Stimulated activated naive CD8-positive, alpha-beta T cell treated with anti-CD3 and anti-CD28 coated beads, Interleukin-15, Interleukin-2, amounts not matched to agents 100 ng/mL and 50 ng/mL, for 24 hours (primary cell): ENCODE measurements at regions not wholly inside any gene's neighbourhood (a gene's known extent, or its start where the extent isn't known, plus 50 kb on each side); places are given as distances from the start of the nearest gene placed in this dataset.

Experiments
- H3K27ac Mint-ChIP-seq: one replicate; pipeline ENCODE4 v1.8.0; 2021; ENCODE audit warnings: mild to moderate bottlenecking, mixed read lengths
- H3K27me3 Mint-ChIP-seq: one replicate; pipeline ENCODE4 v1.8.0; 2021; ENCODE audit warnings: mixed read lengths
- H3K36me3 Mint-ChIP-seq: one replicate; pipeline ENCODE4 v1.8.0; 2021; ENCODE audit warnings: low read depth, mixed read lengths
- H3K4me1 Mint-ChIP-seq: one replicate; pipeline ENCODE4 v1.8.0; 2021; ENCODE audit warnings: low read depth, mixed read lengths
- H3K4me3 Mint-ChIP-seq: one replicate; pipeline ENCODE4 v1.8.0; 2021; ENCODE audit warnings: mild to moderate bottlenecking, mixed read lengths
- H3K9me3 Mint-ChIP-seq: one replicate; pipeline ENCODE4 v1.8.0; 2021; ENCODE audit warnings: mixed read lengths

DNA sequence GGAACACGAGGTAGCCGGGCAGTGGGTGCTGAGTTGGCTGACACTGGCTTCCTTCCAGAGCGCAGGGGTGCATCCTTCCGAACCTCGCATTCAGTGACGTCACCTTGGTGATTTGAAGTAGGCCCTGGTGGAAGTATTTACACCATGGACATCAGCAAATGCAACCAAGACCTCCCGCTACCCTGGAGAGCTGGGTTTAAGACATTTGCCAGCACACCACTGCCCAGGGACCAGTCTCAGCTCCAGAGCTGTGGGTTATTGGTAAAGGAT is 106.4 kb upstream of the GPR26 start:
- Mint-ChIP-seq H3K36me3 (no peaks in the 10 kb centered on the region), H3K27ac (no peak overlapping the region), H3K9me3 (no peaks in the 10 kb centered on the region), H3K4me1 (no peaks in the 10 kb centered on the region), H3K4me3 (no peak overlapping the region), H3K27me3 (peaks cover 4% of the 10 kb centered on the region)

DNA sequence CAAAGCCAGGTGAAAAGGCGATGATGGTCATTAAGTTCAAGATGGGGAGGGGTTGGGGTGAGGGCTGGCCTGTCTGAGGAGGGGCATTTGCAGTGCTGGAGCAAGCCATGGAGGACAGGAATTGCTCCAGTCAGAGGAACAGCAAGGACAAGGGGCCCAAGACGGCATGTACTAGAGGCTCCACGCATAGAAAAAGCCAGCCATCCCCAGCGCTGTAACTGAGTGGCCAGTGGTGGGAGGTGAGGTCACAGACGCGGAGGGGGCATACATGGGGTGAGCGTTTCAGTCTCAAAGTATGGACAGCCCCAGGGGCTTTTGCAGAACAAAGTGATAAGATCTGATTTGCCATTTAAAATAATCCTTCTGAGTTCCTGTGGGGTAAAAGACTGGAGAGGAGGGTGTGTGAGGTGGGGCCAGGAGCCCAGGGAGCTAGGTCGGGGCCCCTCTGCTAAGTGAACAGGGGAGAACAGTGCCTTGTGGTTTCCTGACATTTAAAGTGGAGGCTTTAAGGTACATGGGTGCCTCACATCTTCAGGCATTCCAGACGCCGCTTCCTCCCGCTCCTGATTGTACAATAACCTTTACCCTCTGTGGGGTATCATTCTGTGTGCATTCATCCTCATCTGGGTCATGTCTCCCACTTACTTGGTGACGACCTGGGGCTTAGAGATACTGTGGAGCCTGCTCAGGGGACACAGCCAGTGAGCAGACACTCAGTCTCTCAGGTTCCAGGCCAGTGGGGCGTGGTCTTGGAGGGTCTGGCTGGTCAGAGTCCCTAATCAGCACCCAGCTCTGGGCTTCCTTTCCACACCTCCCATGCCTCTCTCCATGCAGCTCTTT is 105.6 kb upstream of the GPR26 start:
- H3K27me3 Mint-ChIP-seq: peaks cover 4% of the 10 kb centered on the region
- H3K36me3 Mint-ChIP-seq: no peaks in the 10 kb centered on the region
- no peak overlapping the region for H3K4me3 Mint-ChIP-seq
- no peaks in the 10 kb centered on the region for H3K4me1 Mint-ChIP-seq
- no peak overlapping the region for H3K27ac Mint-ChIP-seq
- H3K9me3 Mint-ChIP-seq: no peaks in the 10 kb centered on the region

DNA sequence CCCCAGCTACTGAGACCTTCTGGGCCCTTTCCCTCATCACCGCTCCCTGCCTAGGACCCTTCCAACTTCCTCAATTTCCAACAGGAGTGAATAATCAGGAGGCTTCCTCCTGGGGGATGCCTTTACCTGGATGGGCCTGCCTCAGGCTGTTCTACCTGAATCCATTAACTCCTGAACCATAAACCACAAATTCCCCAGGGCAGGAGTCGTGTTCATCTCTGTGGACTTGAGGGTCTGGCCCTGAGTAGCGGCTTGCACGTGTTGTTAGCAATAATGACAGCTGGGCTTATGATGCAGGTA is 105.1 kb upstream of the GPR26 start:
- Mint-ChIP-seq H3K4me3 (no peak overlapping the region), H3K4me1 (no peaks in the 10 kb centered on the region), H3K36me3 (no peaks in the 10 kb centered on the region), H3K27me3 (no peaks in the 10 kb centered on the region), H3K27ac (no peak overlapping the region), H3K9me3 (no peaks in the 10 kb centered on the region)

DNA sequence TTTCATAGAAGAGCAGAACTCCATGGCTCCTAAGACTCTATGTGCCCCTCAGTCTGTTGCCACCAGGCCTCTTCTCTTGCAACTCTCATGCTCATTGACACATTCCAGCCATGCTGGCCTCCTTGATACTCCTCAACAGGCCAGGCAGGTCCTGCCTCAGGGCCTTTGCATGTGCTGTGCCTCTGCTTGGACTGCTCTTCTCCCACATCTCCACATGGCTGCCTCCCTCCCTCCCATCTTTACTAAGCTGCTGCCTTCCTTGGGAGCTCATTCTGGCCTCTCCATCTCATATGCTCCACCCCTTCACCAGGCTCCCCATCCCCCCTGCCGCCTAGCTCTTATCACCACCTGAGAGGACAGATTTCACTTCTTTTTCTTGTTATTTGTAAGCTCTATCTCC is 103.8 kb upstream of the GPR26 start:
- Mint-ChIP-seq H3K4me1 (no peaks in the 10 kb centered on the region), H3K9me3 (no peaks in the 10 kb centered on the region), H3K27ac (no peak overlapping the region), H3K36me3 (no peaks in the 10 kb centered on the region), H3K27me3 (peaks cover 3% of the 10 kb centered on the region), H3K4me3 (no peak overlapping the region)

DNA sequence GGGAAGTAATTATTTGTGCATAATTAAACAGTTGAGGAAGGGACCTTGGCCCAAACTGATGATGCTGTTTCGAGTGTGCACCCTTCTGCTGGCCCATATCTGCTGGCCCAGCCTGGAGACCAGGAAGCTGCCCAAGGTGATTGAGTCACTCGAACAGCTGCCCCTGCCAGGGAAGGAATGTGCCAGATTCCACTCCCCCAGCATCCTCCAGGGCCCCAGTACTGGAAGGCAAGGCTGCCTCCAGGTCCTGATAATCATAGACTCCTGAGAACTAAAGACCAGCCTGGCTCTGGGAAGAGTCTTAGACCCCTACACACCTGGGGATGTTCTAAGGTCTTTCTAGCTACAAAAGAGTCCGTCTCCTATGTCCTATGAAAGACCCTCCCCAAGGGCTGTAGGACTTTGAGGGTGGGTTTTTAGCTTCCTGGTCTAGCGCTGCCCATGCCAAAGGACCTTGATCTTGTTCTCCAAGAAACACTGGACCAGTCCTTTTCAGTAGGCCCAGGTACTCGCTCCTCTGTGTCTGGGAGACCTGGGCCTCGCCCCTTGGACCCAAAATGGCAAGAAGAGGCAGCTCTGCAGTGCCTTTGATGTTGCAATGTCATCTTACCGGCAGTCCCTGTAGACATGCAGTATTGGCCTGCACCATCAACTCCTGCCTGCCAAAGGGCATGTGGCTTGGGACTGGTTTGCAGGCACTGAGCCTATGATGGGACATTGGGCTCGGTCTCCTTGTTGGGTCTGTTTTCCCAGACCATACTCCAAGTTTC is 103.2 kb upstream of the GPR26 start:
- Mint-ChIP-seq H3K27me3 (peaks cover 3% of the 10 kb centered on the region), H3K27ac (no peak overlapping the region), H3K4me1 (no peaks in the 10 kb centered on the region), H3K36me3 (no peaks in the 10 kb centered on the region), H3K4me3 (no peak overlapping the region), H3K9me3 (no peaks in the 10 kb centered on the region)

DNA sequence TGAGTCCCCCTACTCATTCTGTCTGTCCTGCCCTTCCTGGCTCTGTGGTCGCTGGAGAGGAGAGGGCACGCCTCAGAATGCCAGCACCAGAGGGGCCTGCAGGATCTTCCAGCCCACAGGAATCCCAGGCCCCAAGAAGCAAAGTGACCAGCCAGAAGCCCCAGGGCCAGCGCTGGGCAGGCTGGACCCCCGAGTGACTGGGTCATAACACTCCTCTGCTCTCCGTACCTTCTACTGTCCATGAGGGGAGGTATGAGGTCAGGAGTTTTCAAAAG is 102.6 kb upstream of the GPR26 start:
- no peak overlapping the region for H3K4me3 Mint-ChIP-seq
- no peaks in the 10 kb centered on the region for H3K4me1 Mint-ChIP-seq
- no peaks in the 10 kb centered on the region for H3K36me3 Mint-ChIP-seq

DNA sequence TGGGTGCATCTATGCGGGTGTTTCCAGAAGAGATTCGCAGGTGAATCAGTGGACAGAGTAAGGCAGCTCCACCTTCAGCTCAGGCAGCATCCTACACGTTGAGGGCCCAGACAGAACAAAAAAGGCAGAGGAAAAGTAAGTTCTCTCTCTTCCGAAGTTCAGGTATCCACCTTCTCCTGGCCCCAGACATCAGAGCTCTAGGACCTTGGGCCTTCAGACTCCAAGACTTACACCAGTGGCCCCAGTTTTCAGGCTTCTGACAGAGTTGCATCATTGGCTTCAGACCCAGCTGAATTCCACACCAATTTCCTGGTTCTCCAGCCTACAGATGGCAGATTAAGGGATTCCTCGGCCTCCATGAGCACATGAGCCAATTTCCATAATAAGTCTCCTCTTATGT is 102.2 kb upstream of the GPR26 start:
- no peaks in the 10 kb centered on the region for H3K9me3 Mint-ChIP-seq
- H3K4me3 Mint-ChIP-seq: no peak overlapping the region
- H3K4me1 Mint-ChIP-seq: no peaks in the 10 kb centered on the region
- peaks cover 12% of the 10 kb centered on the region for H3K27me3 Mint-ChIP-seq
- no peak overlapping the region for H3K27ac Mint-ChIP-seq
- no peaks in the 10 kb centered on the region for H3K36me3 Mint-ChIP-seq

More for the DNA sequence above, 102.6 kb upstream of the GPR26 start:
- Mint-ChIP-seq H3K9me3 (no peaks in the 10 kb centered on the region), H3K27me3 (peaks cover 7% of the 10 kb centered on the region), H3K27ac (no peak overlapping the region)

DNA sequence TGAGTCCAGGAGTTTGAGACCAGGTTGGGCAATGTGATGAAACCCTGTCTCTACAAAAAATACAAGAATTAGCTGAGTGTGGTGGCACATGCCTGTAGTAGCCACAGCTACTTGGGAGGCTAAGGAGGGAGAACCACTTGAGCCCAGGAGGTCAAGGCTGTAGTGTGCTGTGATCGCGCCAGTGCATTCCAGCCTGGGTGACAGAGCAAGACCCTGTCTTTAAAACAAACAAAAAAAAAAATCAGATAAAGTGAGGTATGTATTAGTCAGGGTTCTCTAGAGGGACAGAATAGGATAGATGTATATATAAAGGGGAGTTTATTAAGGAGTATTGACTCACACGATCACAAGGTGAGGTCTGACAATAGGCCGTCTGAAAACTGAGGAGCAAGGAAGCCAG is 101.5 kb upstream of the GPR26 start:
- Mint-ChIP-seq H3K4me1 (no peaks in the 10 kb centered on the region), H3K27me3 (peaks cover 18% of the 10 kb centered on the region), H3K9me3 (no peaks in the 10 kb centered on the region), H3K4me3 (no peak overlapping the region), H3K27ac (no peak overlapping the region), H3K36me3 (no peaks in the 10 kb centered on the region)

DNA sequence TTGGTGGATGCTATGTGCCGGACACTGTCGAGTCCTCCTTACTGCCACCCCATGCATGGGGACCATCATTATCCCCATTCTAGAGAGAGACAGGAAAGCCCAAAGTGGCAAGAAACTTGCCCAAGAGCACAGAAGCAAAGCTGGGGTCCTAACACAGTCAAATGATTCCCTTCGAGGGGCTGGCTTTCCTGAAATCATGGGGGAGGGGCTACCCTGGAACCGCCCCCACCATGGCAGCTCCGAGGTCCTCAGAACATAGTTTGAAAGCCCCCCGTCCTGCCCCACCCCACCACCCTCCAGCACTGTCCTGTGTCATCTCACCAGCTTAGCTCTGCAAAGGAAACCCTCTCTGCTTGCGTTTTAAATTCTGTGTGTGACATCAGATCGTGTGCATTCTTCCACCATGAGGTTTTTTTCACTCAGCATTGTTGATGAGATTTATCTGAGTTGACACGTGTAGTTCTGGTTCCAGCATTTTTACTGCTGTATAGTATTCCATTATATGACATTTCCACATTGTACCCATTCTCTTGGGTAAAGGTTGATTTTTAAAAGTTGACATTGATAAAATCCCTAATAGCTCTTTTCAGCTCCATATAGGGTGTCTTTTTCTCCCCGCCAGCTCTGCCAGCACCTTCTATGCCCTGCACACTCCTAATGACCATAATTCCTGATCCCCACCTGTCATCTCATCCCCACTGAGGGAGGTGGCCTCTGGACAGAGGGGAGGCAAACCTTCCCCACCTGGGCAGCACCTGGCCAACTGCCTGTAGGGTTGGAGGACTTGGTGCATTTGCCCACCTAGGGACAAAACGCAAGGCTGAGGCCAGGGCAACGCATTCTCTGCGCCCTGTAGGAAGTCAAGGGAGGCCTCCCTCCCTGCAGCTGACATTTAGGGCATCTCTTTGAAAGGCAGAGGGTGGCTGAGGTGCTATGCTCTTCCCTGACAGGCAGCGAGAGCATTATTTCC is 100.2 kb upstream of the GPR26 start:
- Mint-ChIP-seq H3K9me3 (no peaks in the 10 kb centered on the region), H3K4me3 (no peak overlapping the region), H3K36me3 (no peaks in the 10 kb centered on the region), H3K4me1 (no peaks in the 10 kb centered on the region), H3K27me3 (peaks cover 18% of the 10 kb centered on the region), H3K27ac (no peak overlapping the region)

DNA sequence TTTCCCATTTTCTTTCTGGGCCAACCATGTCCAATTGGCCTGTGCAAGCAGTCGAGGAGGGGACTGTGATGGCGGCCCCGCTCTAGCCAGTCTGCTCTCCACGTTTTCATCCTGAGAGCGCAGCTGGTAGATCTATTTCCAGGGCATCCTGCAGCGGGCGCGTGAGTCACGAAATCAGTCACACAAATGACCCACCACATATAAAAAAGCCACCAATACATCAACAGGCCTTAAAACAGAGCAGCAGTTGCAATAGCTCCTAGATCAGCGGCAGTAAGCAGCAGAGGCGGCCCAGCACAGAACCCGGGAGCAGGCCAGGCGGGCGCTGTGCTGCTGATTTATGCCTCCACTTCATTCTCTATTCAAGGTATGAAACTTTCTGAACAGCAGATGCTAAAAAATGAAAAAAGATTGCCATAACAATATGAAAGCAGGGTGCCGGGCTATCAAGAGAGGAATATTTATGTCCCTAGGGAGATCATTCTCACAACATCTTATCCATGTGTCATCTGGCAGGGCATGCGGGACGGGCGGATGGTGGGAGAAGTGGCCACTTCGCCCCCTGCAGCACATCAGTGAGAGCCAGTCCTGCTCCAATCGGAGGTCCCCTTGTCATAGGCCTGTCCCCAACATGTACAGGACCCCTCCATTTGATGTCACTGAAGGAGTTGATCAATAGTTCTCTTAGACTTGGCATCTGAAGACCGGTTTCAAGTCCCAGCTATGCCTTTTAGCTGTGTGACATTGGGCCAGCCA is 98.0 kb upstream of the GPR26 start:
- H3K27me3 Mint-ChIP-seq: peaks cover 30% of the 10 kb centered on the region
- H3K4me1 Mint-ChIP-seq: no peaks in the 10 kb centered on the region
- no peak overlapping the region for H3K27ac Mint-ChIP-seq
- H3K4me3 Mint-ChIP-seq: no peak overlapping the region
- no peaks in the 10 kb centered on the region for H3K9me3 Mint-ChIP-seq
- H3K36me3 Mint-ChIP-seq: no peaks in the 10 kb centered on the region

DNA sequence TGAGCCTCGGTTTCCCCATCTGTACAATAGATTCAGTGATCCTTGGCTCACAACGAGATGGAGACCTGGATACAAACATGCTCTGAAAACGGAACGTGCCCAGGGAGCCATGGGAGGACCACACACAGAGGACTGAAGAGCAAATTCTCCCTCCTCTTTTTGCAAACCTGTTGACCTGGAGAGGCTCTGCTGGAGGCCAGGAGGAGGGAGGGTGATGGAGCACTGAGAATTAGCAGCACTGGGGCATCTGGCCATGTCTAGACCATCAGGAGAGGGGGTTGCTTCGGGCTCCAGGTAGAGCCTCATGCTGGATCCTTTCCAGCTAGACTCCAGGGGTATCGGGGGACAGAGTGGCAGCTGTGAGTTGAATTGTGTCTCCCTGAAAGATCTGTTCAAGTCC is 97.4 kb upstream of the GPR26 start:
- H3K27ac Mint-ChIP-seq: no peak overlapping the region
- H3K4me3 Mint-ChIP-seq: no peak overlapping the region
- no peaks in the 10 kb centered on the region for H3K9me3 Mint-ChIP-seq
- H3K4me1 Mint-ChIP-seq: no peaks in the 10 kb centered on the region
- H3K27me3 Mint-ChIP-seq: peaks cover 36% of the 10 kb centered on the region
- H3K36me3 Mint-ChIP-seq: no peaks in the 10 kb centered on the region

DNA sequence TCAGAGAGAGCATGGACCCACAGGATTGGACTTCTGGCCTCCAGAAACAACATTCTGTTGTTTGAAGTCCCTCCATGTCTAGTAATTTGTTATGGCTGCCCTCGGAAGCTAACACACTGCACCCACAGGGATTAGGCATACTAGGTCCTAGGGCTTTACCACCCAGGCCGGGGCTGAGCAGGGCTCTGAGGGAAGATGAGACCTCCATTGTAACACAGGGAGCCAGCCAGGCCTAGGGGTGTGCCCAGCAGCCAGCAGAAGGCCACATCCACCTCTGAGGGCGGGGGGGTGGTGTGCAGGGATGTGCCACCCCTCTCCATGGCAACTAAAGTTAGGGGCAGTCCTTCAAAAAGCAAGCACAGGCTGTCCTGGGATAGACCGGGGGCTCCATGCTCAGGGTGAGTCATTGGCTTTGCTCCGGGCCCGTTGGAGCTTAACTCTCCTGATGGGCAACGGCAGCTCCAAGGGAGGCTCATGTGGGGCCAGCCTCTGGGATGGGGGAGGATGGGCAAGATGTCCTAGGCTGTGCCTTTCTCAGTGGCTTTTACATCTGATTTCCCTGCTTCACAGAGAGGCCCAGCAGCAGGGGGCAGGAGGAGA is 96.6 kb upstream of the GPR26 start:
- H3K9me3 Mint-ChIP-seq: no peaks in the 10 kb centered on the region
- H3K27me3 Mint-ChIP-seq: peaks cover 40% of the 10 kb centered on the region
- H3K4me3 Mint-ChIP-seq: no peak overlapping the region
- no peak overlapping the region for H3K27ac Mint-ChIP-seq
- H3K4me1 Mint-ChIP-seq: no peaks in the 10 kb centered on the region
- no peaks in the 10 kb centered on the region for H3K36me3 Mint-ChIP-seq

DNA sequence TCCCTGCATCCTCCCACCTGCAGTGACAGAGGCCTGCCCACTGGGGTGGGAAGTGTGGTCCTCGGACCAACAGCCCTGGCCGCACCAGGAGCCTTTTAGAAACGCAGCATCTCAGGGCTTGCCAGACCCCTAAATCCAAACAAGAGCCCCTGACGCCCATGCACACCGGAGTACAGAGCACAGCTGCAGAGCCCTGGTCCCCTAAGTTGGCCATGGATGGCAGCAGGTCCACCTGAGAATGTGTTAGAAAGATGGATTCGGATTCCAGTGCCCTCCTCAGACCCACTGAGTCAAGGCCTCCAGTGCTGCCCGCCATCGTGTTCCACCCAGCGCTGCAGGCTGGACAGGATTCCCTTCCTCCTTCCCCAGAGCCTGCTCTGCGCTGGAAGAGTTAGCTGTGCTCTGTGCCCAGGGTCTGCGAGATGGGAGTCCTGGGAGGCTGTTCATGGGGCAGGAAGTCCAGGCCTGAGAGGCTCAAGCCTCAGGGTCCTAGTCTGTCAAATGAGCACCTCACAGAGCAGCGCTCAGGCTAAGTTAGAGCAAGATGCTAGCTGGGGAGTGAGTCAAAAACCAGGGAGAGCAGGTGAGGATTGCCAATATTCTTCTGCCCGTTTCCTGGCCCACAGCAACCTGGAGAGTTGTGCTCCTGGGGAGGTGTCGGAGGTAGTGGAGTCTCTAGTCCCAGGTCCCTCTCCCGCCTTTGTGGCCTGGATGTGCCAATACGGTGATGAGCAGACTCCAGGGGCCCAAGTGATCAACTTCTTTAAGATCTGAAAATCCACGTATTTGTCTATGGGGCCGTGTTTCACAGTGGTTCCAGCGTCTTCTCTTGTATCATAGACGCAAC is 95.9 kb upstream of the GPR26 start:
- Mint-ChIP-seq H3K27me3 (peaks cover 45% of the 10 kb centered on the region), H3K4me3 (no peak overlapping the region), H3K36me3 (no peaks in the 10 kb centered on the region), H3K9me3 (no peaks in the 10 kb centered on the region), H3K4me1 (no peaks in the 10 kb centered on the region), H3K27ac (no peak overlapping the region)
